Sigmoid colon (tissue), 6 donors: ENCODE measurements at regions not wholly inside any gene's neighbourhood (a gene's known extent, or its start where the extent isn't known, plus 50 kb on each side); places are given as distances from the start of the nearest gene placed in this dataset.

Source experiments
- DNase-seq: peaks from one replicate; pipeline ENCODE4 v3.0.0-alpha.2; 2019
- H3K27ac ChIP-seq, 4 donors: fragments of 200-600 bp; sonication (generic); one replicate each; pipeline ENCODE4 v1.5.1; 2016 to 2019; ENCODE audit warnings: mild to moderate bottlenecking in 1 of 4
- H3K27me3 ChIP-seq, 3 donors: fragments of 200-600 bp; sonication (generic); one replicate each; pipeline ENCODE4 v1.5.1; 2019; ENCODE audit warnings: mild to moderate bottlenecking in 1 of 3
- H3K36me3 ChIP-seq, 4 donors: fragments of 200-600 bp; sonication (generic); one replicate each; pipeline ENCODE4 v1.5.1; 2016 to 2019
- H3K4me1 ChIP-seq, 4 donors: fragments of 200-600 bp; sonication (generic); one replicate each; pipeline ENCODE4 v1.5.1; 2017 to 2019
- H3K4me3 ChIP-seq, 4 donors: fragments of 200-600 bp; sonication (generic); one replicate each; pipeline ENCODE4 v1.5.1; 2017 to 2019; ENCODE audit warnings: mild to moderate bottlenecking in 2 of 4, moderate library complexity in 1 of 4
- H3K9me3 ChIP-seq, 4 donors: fragments of 200-600 bp in 3 of 4; sonication (generic) in 3 of 4; one replicate each; pipeline versions ENCODE4 v1.5.1 to v1.6.1; 2013 to 2019
- CTCF ChIP-seq, 4 experiments: fragments of 450-650 bp in 3 of 4; fragments of 200-600 bp in 1 of 4; IDR thresholded peaks; one replicate each; pipeline ENCODE4 v1.5.1; 2016 to 2019; ENCODE audit warnings: antibody characterized with exemption in 4 of 4, mild to moderate bottlenecking in 3 of 4, moderate library complexity in 2 of 4
- EP300 ChIP-seq, 4 donors: sonication (generic); formaldehyde crosslinking; IDR thresholded peaks; one replicate each; pipeline ENCODE4 v1.6.1; 2017; ENCODE audit warnings: antibody characterized with exemption in 4 of 4
- POLR2A ChIP-seq, 2 donors: fragments of 450-650 bp; IDR thresholded peaks; one replicate each; pipeline ENCODE4 v1.6.1; 2016; ENCODE audit warnings: antibody characterized with exemption in 2 of 2, mild to moderate bottlenecking in 2 of 2, moderate library complexity in 2 of 2
- POLR2AphosphoS5 ChIP-seq, 4 donors: sonication (generic); formaldehyde crosslinking; IDR thresholded peaks; one replicate each; pipeline ENCODE4 v1.6.1; 2017; ENCODE audit warnings: antibody characterized with exemption in 4 of 4
- WGBS, 2 donors: extraction: QIAGEN DNeasy Blood & Tissue Kit; methylation state at CpG; one replicate each; pipeline ENCODE4 v1.1.7; 2013; 5-methylcytosine and 5-hydroxymethylcytosine counted together
- intact Hi-C: fragments of 100-400 bp; cut with DNase I; formaldehyde crosslinking; loops from one replicate; pipeline ENCODE4 v1.15.1; 2023
- donor health status: healthy with polysubstance abuse.
- donor health status: healthy.

- H3K27ac ChIP-seq = peak overlapping the region in 1 of 4 donors; percentile 25
- TF ChIP-seq CTCF (IDR thresholded peaks at IDR 0.05) (no peak), POLR2AphosphoS5 (IDR thresholded peaks at IDR 0.05) (no peak), EP300 (IDR thresholded peaks at IDR 0.05) (no peak), POLR2A (IDR thresholded peaks at IDR 0.05) (no peak)
- WGBS, 2 donors = 8 to 53% methylated on average over 2 of the region's 2 CpGs
- intact Hi-C loops = no loop called here
- no peaks in the 10 kb centered on the region for H3K36me3 ChIP-seq
- H3K27me3 ChIP-seq = no peaks in the 10 kb centered on the region
- H3K4me1 ChIP-seq = peaks cover 0 to 8% (median 4%) of the 10 kb centered on the region in 4 donors
- H3K9me3 ChIP-seq = no peaks in the 10 kb centered on the region
- DNase-seq = no peak
- no peak overlapping the region for H3K4me3 ChIP-seq
These were observed 230.5 kb downstream of the ATP23 start for GRCh38 chr12:58171914-58172313.

DNA sequence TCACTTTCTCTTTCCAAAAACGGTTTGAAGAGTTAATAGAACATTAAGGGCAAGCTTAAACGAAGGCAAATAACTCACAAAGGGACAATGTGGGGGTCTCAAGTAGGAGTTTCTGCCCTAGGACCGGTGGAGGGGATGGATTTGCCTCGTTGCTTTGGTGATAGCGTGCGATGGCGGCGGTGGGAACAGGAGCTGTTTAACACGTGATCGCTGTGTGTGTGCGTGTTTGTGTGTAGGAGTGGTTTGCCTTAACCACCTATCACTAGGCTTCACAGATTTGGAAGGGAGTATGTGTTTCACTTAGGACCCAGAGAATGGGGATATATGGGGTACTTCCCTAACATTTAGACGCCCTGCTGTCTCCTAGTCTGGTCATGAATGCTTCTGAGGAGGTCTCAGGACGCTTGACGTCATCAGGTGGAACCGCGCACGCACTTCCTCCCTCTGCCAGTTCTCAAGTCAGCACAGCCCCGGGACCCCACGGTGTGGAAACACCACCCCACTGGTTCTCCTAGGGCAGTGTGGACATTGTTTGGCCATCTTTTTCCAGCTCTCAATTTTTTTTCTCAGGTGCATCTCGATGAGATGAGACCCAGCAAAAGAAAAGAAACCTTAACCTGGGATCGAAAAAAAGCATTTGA lies 231.2 kb downstream of the ATP23 start:
- Histone ChIP-seq H3K9me3 (no peaks in the 10 kb centered on the region), H3K27ac (peak overlapping the region in 1 of 4 donors; percentile 25), H3K4me1 (peaks cover 0 to 8% (median 4%) of the 10 kb centered on the region in 4 donors), H3K4me3 (no peak overlapping the region), H3K27me3 (no peaks in the 10 kb centered on the region), H3K36me3 (no peaks in the 10 kb centered on the region)
- 91% methylated on average over 21 of the region's 21 CpGs for WGBS, 2 donors
- intact Hi-C loops = no loop called here
- TF ChIP-seq POLR2AphosphoS5 (IDR thresholded peaks at IDR 0.05) (no peak), EP300 (IDR thresholded peaks at IDR 0.05) (no peak), CTCF (IDR thresholded peaks at IDR 0.05) (no peak), POLR2A (IDR thresholded peaks at IDR 0.05) (no peak)
- no peak for DNase-seq

- Histone ChIP-seq H3K4me1 (peaks cover 0 to 8% (median 4%) of the 10 kb centered on the region in 4 donors), H3K36me3 (no peaks in the 10 kb centered on the region), H3K27ac (no peak overlapping the region), H3K27me3 (no peaks in the 10 kb centered on the region), H3K9me3 (no peaks in the 10 kb centered on the region), H3K4me3 (no peak overlapping the region)
- intact Hi-C loops = no loop called here
- no peak for DNase-seq
- 87 to 92% methylated on average over 2 of the region's 2 CpGs for WGBS, 2 donors
- TF ChIP-seq POLR2AphosphoS5 (IDR thresholded peaks at IDR 0.05) (no peak), POLR2A (IDR thresholded peaks at IDR 0.05) (no peak), EP300 (IDR thresholded peaks at IDR 0.05) (no peak), CTCF (IDR thresholded peaks at IDR 0.05) (no peak)
These were observed 232.9 kb downstream of the ATP23 start for GRCh38 chr12:58174316-58174715.

DNA sequence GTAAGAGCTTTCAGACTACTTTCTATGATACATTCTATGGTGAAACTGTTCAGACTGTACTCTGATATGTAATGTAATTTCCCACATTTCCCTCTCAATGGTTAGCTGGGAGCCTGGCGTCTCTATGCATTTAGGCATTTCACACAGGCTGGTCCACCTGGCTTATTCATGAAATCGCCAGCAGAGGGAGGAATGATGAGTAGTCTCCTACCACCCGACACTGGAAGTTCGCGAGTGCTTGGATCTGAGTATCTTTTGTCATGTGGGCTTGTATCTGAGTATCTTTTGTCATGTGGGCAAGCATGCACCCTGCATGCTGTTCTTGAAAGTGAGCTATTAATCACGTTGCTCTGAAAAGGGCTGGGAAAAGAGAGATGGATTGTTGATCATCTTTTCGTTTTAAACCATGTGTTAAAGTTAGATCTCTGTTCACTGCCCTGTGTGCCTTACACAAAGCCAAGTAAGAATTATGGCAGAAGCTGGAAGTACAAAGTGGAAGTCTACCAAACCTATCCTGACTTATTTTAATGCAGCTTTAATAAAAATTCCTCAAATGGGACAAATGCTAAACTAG lies 235.0 kb downstream of the ATP23 start:
- no peak overlapping the region for H3K4me3 ChIP-seq
- WGBS, 2 donors = 38 to 51% methylated on average over 7 of the region's 7 CpGs
- peaks cover 0 to 8% (median 4%) of the 10 kb centered on the region in 4 donors for H3K4me1 ChIP-seq
- no peak overlapping the region for H3K27ac ChIP-seq
- no peaks in the 10 kb centered on the region for H3K36me3 ChIP-seq
- H3K27me3 ChIP-seq = no peaks in the 10 kb centered on the region
- intact Hi-C loops = no loop called here
- H3K9me3 ChIP-seq = no peaks in the 10 kb centered on the region
- no peak for DNase-seq
- no peak for TF ChIP-seq POLR2A (IDR thresholded peaks at IDR 0.05)
- no peak for TF ChIP-seq POLR2AphosphoS5 (IDR thresholded peaks at IDR 0.05)
- no peak for TF ChIP-seq EP300 (IDR thresholded peaks at IDR 0.05)
- no peak for TF ChIP-seq CTCF (IDR thresholded peaks at IDR 0.05)
